Brain pericyte (primary cell): ENCODE measurements at regions not wholly inside any gene's neighbourhood (a gene's known extent, or its start where the extent isn't known, plus 50 kb on each side); places are given as distances from the start of the nearest gene placed in this dataset.
"Not testable (repeated sequence)": the region's sequence is repeated elsewhere in the genome, so short reads cannot be mapped to it uniquely, and the experiment has no call there.

Source experiments
- DNase-seq: peaks from one replicate; pipeline ENCODE4 v3.0.0-alpha.2; 2012; ENCODE audit warnings: low read depth, low spot score

GRCh38 chr6:40887079-40887791 lies 151.8 kb downstream of the UNC5CL start:
- no peak for DNase-seq

DNA sequence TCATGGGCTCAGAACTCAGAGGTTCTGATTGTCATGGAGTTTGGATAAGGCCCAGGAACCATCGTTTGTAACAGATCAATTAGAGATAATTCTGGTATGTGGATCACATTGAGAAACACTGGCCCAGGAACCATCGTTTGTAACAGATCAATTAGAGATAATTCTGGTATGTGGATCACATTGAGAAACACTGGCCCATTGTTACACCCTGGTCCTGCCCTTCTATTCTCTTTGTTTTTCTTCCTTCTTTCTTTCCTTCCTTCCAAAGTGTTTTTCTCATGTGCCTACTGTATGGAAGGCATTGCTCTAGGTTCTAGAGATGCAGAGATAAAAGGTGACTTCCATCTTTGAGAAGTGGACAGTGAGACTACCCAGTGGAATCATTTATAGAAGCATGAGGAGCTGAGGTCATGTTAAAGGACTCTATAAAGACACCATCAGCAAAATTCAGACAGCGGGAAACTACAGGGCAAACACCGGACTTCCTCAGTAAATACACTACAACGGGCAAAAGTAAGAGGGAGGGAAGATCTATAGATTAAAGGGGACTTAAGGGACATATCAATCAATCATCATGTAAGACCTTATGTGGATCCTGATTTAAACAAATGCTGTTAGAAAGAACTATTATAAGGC lies 153.8 kb downstream of the UNC5CL start:
- DNase-seq, result no peak

DNA sequence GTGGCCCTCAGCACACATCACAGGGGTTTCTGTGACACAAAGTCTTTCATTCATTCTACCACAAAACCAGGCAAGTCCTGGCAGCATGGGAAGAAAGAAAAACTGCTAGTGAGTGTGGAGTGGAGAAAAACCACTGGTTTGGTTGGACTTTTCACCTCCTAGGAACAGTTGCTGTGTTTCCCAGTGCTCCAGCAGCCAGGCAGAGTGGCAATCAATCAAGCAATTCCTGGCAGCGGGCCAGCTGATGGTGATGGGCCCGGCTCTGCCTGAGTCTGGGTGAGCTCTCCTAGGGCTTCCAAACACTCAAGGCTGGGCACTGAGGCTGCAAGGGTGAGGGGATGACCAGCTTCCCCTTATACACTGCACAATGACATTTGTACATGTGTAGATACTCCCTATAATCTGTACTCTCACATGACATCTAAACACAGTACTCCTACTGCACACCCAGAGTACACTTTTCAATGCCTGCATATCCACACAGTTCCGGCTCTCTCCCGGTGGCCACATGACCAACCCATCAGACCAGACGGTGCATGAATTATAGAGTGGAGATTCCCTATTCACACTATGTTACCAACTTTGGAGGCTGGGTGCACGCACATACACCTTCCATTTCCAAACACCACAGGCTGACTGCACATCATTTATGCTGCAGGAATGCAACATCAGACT lies 156.6 kb downstream of the UNC5CL start:
- no peak for DNase-seq

DNA sequence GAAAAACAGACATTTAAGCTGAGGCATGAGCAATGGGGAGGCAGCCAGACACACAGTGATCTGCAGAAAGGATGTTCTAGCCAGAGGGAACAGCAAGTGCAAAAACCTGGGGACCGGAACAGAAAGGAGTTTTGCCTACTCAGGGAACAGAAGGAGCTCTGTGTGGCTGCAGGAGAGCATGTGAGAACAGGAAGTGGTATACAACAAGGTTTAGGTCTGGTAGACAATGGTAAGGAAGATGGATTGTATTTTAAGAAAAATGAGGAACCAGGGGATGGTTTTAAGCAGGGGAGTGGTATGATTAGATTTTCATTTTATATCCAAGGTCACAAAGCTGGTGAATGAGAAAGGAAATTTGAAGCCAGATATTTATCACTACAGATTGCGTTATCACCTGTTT lies 157.5 kb downstream of the UNC5CL start:
- no peak for DNase-seq

DNA sequence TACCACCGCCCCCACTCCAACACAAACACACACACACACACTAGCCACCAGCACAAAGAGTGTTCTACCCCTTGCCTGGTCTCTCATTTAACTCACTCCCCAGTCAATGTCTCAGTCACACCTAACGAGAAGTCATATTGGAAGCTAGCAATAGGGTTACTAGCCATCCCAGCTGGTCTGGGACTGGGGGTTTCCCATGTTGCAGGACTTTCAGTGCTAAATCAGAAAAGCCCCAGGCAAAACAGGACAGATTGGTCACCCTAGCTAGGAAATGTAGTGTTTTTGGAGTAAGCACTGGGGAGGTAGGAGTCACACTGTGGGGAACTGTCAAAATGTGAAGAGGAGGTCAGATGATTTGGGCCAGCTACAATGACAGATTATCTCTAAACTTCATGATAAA lies 158.1 kb downstream of the UNC5CL start:
- DNase-seq, result no peak

DNA sequence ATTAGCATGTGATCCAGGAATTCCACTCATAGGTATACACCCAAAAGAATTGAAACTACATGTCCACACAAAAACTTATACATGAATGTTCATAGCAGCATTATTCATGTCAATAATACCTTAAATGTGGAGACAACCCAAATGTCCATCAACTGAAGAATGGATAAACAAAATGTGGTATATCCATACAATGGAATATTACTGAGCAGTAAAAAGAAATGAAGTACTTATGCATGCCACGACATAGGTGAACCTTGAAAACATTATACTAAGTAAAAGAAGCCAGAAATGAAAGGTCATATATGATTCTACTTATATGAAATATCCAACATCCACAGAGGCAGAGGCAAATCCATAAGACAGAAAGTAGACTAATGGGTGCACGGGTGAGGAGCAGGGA lies 159.9 kb downstream of the UNC5CL start:
- no peak for DNase-seq

GRCh38 chr6:40877362-40877761 lies 161.7 kb downstream of the UNC5CL start:
- DNase-seq, result no peak

DNA sequence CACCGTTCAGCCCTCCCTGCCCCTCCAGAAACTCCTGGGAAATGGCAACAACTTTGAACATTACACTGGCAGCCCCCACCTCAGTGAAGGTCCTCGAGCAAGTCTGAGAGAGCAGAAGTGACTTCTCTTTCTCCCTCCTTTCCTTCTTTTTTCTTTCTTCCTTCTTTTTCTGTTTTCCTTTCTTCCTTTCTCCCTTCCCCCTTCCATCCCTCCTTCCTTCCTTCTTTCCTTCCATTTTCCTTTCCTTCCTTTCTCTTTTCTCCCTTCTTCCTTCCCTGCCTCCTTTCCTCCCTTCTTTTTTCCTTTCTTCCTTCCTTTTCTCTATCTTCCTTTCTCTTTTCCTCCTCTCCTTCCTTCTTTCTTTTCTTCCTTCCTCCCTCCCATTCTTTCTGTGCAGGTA lies 162.7 kb downstream of the UNC5CL start:
- no peak for DNase-seq

DNA sequence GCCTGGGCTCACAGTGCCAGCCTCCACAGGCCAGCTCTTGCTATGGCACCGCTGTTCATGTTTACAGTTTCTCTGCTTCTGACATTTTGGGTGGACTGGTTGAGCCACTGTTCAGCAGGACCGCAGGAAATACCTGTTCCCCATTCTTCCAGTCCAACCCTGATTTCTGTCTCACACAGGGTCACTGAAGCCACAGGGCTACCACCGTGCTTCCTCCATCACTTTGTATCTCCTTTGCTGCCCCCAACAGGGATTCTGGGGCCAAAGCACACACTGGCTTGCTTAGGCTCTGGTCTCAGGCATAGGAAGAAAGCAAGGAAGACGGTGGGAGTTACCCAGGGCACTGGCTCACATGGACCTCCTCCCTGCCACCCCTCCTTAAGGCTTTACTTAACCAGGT lies 164.5 kb downstream of the UNC5CL start:
- DNase-seq, result no peak

GRCh38 chr6:40871424-40871823 lies 167.6 kb downstream of the UNC5CL start:
- no peak for DNase-seq

- not testable (repeated sequence) for DNase-seq
Observed at GRCh38 chr6:40868089-40868865, 170.7 kb downstream of the UNC5CL start.

DNA sequence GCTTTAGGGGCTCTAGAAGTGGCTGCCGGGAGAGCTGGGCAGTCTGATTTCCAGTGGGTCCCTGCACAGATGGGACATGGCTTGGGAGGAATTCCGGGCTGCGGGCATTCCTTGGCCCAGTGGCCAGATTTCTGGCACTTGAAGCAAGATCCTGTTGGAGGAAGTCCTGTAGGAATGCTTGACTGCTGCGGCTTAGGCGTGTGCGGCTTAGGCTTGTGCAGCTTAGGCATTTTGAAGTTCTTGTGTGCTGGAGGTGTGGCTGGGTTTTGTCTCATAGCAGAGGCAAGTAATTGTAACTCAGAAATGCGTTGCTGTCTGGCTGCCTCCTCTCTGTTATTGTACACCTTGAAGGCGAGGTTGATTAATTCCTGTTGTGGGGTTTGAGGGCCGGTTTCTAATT lies 171.5 kb downstream of the UNC5CL start:
- not testable (repeated sequence) for DNase-seq

GRCh38 chr6:40865259-40865658 lies 173.8 kb downstream of the UNC5CL start:
- not testable (repeated sequence) for DNase-seq

DNA sequence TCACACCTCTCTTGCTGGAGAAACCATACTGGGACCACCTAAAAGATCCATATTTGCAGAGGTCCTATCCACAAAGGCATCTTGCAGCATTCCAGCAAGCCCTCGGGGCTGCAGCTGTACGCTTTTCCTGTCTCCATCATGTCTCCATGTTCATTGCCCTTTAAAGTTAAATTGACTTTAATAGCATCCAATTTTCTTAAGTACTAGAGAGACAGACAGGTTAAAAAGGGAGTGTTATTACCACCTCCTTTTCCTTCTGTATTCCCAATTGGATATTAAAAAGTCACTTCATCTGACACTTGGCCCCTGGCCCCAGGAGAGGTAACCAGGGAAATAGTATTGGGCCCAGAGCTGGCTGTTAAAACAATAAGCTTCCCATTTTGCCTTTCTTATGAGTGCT lies 178.6 kb downstream of the UNC5CL start:
- DNase-seq, result no peak

DNA sequence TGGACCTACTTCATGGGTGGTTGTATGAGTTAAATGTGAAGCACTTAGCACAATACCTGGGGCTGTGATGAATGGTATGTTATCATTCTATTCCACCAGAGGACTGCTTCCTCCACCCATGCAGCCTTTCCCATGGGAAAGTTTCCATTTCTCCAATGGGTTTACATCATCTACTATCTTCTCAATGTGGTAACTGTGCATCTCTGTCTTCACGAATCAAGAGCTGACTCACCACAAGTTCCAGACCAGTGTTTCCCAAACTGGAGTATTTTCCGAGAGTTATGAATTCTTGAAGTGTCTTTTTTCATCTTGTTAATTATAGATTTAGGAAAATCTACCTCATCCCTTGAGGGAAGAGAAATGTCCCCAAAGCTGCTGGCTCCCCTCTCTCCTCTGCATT lies 182.8 kb downstream of the UNC5CL start:
- DNase-seq, result no peak

- no peak for DNase-seq
Observed at GRCh38 chr6:40855168-40855880, 183.7 kb downstream of the UNC5CL start.

- no peak for DNase-seq
Observed at GRCh38 chr6:40854592-40854991, 184.4 kb downstream of the UNC5CL start.

GRCh38 chr6:40852779-40853373 lies 186.1 kb downstream of the UNC5CL start:
- no peak for DNase-seq

DNA sequence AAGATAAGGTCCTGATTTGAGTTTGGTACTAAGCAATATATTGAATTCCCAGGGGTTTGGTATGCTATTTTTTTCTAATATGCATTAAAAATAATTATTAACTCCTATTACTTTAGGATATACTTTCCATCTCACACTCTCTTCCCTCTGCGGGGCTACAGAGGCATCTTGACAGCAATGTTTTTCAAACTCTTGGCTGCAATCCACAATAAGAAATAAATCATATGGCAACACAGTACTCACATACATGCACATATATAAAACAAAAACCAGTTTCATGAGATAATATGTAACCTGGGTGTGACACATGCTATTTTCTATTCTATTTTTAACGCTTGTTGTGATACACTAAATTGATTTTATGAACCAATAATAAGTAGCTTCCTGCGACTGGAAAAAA lies 189.5 kb downstream of the UNC5CL start:
- no peak for DNase-seq

- DNase-seq, result no peak
Observed at GRCh38 chr6:40848868-40849514, 190.0 kb downstream of the UNC5CL start.

GRCh38 chr6:40848038-40848437 lies 191.0 kb downstream of the UNC5CL start:
- no peak for DNase-seq
